Stimulated activated CD4-positive, alpha-beta T cell treated with anti-CD3 and anti-CD28 coated beads, Interleukin-1b, Interleukin-23, amount 100 ng/mL, for 24 hours (primary cell): ENCODE measurements at regions not wholly inside any gene's neighbourhood (a gene's known extent, or its start where the extent isn't known, plus 50 kb on each side); places are given as distances from the start of the nearest gene placed in this dataset.
"Not testable (repeated sequence)": the region's sequence is repeated elsewhere in the genome, so short reads cannot be mapped to it uniquely, and the experiment has no call there.

Source experiments
- DNase-seq, 4 experiments: peaks; one replicate each; pipeline ENCODE4 v3.0.0-alpha.2; 2020; ENCODE audit warnings: low read depth in 4 of 4, low spot score in 1 of 4

DNA sequence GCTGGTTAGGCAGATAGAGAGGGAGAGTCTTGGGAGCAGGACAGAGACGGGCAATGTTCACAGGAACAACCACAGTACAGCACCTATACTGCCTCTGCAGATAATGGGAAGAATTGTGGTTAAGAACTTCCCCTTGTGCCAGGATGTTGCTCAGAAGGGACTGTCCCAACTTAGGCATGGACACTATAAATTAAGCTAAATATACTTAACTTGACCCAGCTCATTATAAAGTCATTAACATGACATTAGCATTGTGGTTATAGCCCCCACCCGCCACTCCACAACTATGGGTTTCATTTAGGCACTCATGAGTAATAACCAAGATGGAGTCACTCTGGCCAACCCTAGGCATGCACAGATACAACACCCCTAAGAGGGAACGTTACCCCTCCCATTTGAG lies 310.9 kb upstream of the NRG3 start:
- DNase-seq, result no peak

DNA sequence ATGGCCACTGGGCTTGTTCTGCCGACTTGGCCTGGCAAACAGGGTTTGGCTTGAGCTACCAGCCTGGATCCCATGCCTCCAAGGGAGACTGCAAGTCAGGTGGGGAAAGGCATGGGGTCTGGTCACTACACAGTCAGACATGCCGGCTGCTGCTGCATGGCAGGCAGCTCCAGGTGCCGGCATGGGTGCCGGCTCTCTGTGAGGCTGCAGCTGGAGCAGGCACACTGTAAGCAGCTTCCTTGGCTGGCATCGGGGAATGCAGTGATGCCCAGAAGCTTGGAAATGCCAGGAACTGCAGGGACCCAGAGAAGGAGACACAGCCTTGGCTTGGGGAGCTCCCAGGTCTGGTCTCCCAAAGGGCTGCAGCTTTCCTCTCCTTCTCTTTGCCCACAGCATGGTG lies 305.5 kb upstream of the NRG3 start:
- DNase-seq, result no peak

DNA sequence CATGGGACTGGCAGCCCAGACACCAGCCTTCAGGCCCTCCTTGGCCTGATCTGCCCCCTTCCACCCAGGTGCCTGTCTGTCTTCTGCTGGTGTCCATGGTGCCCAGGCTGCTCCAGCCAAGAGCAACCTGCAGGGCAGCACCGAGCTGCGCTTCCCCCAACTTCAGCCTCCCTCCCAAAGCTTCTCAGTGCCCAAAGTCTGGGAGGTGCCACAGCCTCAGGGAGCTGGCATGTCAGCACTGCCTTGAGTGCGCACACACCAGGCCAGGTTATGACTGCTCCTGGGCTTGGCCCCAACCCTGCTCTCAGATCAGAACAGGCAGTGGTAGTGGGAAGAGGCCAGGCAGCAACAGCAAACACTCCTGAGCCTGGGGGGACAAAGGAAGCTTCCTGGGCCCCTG lies 304.6 kb upstream of the NRG3 start:
- no peak for DNase-seq

DNA sequence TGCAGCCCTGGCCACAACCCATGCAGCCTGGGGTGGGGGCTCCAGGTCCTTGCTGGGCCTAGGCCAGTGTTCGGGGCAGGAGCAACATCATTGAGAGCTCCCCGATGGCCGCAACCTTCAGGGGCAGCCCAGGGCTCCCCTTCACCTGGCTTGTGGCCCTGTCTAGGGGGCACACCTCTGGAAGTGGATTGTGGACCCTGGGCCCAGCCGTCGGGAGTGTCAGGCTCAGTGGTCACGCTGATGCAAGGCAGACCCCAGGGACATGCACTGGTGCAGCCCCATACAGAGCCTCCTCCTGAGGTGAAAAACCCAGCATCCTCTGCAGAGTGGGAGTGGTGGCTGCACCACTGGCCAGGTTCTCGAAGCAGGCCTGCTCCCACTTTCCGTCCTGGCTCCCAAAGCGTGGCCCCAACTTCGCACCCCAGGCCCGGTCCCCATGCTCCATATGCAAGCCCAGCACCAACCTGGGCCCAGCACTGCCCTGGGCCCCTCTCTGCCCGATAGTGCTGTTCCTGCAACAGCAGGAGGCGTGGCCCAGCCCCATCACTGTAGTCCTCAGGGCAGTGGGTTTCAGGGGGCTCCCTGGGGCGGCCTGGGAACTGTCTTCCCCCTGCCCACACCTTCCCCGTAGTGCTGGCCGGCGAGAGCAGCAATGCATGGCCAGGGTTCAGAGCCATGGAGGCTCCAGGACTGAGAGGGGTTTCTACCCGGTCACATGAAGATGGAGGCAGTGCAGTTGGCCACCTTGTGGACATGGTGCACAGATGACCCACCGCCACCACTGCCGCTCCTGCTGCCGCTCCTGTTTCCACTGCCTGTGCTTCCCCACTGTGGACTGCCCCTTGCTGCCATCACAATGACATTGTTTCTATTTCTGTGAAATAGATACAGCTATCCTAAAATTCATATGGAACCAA lies 303.9 kb upstream of the NRG3 start:
- DNase-seq, result no peak

DNA sequence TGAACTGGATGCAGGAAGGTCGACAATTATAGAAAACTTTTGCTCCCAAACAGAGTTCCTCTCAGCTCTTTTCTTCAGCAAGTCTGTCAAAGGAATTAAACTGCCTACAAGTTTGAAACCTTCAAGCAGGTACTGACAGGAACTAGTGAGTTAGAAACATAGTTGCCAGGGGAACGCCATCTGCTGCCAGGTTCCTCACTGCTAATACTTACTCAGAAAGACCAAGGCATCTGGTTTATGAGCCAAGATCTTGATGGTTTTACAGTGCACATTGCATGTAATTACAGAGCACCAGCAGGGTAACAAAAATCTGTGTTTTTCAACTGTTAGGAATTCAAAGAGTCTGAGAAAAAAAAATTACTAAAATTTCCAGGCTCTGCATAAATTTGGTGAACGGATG lies 300.0 kb upstream of the NRG3 start:
- DNase-seq, result no peak

- no peak for DNase-seq
These were observed 298.7 kb upstream of the NRG3 start for GRCh38 chr10:81576336-81576735.

GRCh38 chr10:81594991-81595390 lies 280.0 kb upstream of the NRG3 start:
- no peak for DNase-seq

- DNase-seq, result no peak
These were observed 274.8 kb upstream of the NRG3 start for GRCh38 chr10:81600185-81600584.

DNA sequence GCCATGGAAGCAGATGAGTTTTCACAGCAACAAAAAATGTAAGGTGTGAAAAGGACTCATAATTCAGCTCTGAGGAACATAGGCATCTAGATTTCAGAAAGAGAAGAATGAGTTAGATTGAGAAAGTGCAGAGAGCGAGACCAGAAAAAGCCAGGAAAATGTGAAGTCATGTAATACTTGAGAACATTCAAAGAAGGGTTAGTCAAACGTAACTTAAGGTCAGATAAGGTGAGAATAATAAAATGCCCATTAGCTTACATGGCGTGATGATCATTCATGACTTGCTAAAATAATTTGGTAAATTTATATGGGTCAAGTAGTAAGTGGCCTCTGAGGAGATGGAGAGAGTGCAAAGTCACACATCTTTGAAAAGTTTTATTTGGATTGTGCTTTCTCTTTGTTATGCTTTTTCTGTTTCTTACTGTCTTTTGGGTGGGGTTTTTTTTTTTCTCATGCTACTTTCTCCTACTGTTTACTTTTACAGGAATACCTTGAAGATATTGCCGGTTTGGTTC lies 271.8 kb upstream of the NRG3 start:
- no peak for DNase-seq

DNA sequence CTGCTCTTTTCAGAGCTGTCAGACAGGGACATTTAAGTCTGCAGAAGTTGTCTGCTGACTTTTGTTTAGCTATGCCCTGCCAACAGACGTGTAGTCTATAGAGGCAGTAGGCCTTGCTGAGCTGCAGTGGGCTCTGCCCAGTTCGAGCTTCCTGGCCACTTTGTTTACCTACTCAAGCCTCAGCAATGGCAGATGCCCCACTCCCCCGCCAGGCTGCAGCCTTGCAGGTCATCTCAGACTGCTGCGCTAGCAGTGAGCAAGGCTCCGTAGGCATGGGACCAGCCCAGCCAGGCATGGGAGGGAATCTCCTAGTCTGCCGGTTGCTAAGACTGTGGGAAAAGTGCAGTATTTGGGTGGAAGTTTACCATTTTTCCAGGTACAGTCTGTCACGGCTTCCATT lies 230.5 kb upstream of the NRG3 start:
- DNase-seq, result not testable (repeated sequence)

DNA sequence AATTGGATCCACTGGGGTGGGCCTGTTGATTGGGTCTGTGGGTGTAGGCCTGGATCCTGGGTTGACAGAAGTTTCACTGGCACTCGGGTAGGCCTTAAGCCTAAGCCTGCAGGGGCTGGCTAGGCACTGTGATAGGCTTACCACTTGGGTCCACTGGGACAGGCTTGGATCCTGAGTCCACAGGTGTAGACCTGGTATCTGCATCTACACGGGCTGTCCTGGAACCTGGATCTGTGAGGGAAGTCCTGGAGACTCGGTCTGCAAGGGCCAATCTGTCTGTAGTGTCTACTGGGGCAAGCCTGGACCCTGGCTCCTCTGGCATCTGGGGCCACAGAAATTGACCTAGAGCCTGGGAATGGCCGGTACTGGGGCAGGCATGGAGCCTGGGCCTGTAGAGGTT lies 219.0 kb upstream of the NRG3 start:
- no peak for DNase-seq

DNA sequence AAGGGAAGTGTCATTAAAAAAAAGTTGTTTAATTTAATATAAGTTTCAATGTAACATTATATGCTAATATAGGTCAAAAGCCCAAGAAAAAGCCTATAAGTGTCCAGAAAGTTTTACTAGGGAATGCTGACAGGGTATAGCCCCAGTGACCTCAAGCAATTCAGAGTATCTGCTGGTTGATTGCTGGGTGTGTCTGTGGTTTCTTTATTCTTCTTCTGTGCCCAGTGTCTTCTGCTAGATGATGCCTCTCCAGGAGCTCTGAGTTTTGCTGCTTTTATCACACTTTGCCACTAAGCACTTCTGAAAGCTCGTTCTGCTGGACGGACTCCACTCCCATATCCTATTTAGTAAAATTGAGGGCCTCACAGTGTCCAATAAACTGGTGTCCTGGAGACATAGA lies 212.2 kb upstream of the NRG3 start:
- DNase-seq, result no peak

DNA sequence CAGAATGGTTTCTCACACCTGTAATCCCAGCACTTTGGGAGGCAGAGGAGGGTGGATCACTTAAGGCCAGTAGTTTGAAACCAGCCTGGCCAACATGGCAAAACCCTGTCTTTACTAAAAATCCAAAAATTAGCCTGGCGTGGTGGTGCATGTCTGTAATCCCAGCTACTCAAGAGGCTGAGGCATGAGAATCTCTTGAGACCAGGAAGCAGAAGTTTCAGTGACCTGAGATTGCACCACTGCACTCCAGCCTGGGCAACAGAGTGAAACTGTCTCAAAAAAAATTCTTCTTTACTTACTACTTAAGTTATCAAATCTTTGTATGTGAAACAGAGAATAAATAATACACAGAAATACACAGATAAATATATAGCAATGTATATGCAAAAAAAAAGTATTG lies 210.2 kb upstream of the NRG3 start:
- not testable (repeated sequence) for DNase-seq

GRCh38 chr10:81674941-81675340 lies 200.1 kb upstream of the NRG3 start:
- no peak for DNase-seq

DNA sequence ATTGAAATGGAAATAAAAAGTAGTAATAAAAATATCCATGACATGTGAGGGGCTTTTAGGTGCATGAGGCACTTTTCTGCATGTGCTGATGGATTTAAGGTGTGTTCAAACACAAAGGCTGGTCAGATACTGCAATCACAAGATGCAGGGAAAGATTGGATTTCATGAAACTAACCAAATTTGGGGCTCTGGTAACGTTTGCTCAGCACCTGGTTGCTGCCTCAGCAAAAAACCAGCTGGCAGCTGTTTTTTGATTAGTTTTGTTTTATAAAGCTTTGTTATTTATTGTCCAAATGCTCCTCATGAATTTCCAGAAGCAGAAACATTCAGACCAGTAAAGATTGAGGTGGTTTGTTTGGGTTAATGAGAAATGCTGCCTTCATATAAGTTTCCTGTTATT lies 195.7 kb upstream of the NRG3 start:
- no peak for DNase-seq

- DNase-seq, result no peak
These were observed 194.6 kb upstream of the NRG3 start for GRCh38 chr10:81680359-81680758.

DNA sequence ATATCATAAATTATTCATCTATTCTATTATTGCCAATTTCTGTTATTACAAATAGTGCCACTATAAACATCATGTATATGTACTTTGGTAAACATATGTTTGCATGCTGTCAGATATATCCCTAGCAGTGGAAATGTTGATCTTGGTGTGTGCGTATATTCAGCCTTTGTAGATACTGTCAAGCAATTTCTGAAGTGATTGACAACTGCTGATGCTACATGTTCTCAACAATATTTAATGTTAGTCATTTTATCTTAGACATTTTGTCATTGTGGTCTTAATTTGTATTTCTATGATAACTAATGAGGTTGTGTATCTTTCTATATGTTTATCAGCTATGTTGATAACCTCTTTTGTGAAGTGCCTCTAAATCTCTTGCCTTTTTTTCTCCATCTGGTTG lies 186.5 kb upstream of the NRG3 start:
- no peak for DNase-seq

DNA sequence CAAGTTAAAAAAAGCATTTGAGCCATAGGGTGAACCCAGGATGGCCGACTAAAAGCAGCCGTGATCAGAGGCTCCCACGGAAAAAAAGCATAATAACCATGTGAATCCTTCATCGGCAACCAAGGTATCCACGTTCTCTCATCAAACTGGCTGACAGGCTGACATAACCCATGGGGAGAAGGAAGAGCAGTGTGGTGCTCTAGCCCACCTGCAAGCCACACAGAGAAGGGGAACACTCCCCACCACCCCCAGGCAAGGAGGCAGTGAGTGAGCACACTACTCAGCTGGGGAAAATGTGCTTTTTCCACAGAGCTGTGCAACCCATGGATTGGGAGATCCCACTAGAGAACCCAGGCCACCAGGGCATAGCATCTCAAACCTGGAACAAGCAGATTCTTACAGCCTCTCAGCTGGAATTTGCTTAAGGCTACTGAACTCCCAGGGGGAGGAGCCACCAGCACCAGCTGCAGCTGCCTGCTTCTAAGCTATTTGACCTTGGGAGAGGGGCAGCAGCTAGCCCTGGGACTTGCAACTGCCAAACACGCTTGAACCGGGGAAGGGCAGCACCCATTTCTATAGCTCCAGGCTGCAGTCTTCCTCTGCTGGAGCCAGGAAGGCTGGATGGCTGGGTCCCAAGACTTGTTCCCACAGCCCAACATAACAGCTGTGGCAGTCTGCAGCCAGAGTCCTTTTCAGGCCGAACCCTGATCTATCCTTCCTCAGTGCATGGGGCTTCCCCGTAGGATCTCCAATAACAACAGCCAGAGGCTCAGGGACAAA lies 178.2 kb upstream of the NRG3 start:
- no peak for DNase-seq

GRCh38 chr10:81704596-81704995 lies 170.4 kb upstream of the NRG3 start:
- no peak for DNase-seq

- no peak for DNase-seq
These were observed 166.6 kb upstream of the NRG3 start for GRCh38 chr10:81708416-81708815.

DNA sequence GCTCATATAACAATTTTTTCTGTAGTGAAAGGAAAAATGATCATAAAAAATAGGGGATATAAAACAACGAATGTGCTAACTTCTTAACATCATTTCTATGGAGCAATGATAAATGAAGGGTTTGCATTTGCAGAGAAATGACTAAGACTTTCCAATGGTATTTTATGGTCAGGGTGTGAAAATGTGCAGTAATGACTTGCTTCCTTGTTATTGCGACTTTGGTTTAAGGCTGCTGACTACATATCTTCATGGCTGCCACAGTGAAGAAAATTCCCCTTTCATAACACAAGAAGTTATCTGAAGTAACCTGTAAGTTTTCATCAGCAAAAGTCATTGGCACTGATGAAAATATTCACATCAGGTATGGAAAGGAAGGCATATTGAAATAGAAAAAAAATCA lies 166.1 kb upstream of the NRG3 start:
- no peak for DNase-seq

GRCh38 chr10:81722399-81722798 lies 152.6 kb upstream of the NRG3 start:
- no peak for DNase-seq
